Neural crest cell (in vitro differentiated cells): ENCODE measurements at regions not wholly inside any gene's neighbourhood (a gene's known extent, or its start where the extent isn't known, plus 50 kb on each side); places are given as distances from the start of the nearest gene placed in this dataset.

ENCODE experiments used
- DNase-seq: peaks from one replicate; pipeline ENCODE4 v3.0.0; 2021; ENCODE audit warnings: low read depth, mixed read lengths, low spot score
- H3K27ac Mint-ChIP-seq: one replicate; pipeline ENCODE4 v1.8.0; 2021; ENCODE audit warnings: mild to moderate bottlenecking, mixed read lengths; ENCODE audit not compliant: unreplicated experiment
- H3K27me3 Mint-ChIP-seq: 2 replicates; pipeline ENCODE4 v1.8.0; 2021; ENCODE audit warnings: low read depth, mild to moderate bottlenecking, mixed read lengths
- H3K36me3 Mint-ChIP-seq: 2 replicates; pipeline ENCODE4 v1.8.0; 2021; ENCODE audit warnings: low read depth, mild to moderate bottlenecking, mixed read lengths
- H3K4me1 Mint-ChIP-seq: 2 replicates; pipeline ENCODE4 v1.8.0; 2021; ENCODE audit warnings: mixed read lengths
- H3K4me3 Mint-ChIP-seq: one replicate; pipeline ENCODE4 v1.8.0; 2021; ENCODE audit warnings: mild to moderate bottlenecking, mixed read lengths
- H3K9me3 Mint-ChIP-seq: 2 replicates; pipeline ENCODE4 v1.8.0; 2021; ENCODE audit warnings: mixed read lengths
- TF ChIP-seq, protein P1 (sequence below): fragments of 200-600 bp; sonication (generic); conservative IDR thresholded peaks from 2 replicates; pipeline ENCODE4 v1.5.0; 2021; ENCODE audit warnings: antibody characterized with exemption, mild to moderate bottlenecking

DNA sequence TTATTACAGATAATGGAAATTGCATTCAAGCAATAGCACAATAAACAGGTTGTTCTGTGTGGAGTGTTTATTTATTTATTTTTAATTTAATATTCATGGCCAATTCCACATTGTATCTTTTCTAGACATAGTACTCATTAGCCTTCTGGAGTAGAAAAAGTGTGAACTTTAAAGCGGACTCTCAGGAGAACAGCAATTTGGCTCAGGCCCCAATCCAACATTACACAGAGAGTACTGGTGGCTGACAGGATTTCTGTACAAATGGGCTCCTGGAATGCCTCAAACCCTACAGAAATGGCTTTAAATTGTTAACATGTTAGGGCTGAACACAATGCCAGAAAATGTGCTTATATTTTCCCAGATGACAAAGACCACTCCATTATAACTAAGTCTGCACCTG lies 533.9 kb upstream of the NXPH2 start:
- DNase-seq: no peak
- no peak overlapping the region for H3K4me3 Mint-ChIP-seq
- no peaks in the 10 kb centered on the region for H3K9me3 Mint-ChIP-seq
- H3K27me3 Mint-ChIP-seq: no peaks in the 10 kb centered on the region
- no peak overlapping the region for H3K27ac Mint-ChIP-seq
- H3K36me3 Mint-ChIP-seq: no peaks in the 10 kb centered on the region
- TF ChIP-seq, protein P1, sequence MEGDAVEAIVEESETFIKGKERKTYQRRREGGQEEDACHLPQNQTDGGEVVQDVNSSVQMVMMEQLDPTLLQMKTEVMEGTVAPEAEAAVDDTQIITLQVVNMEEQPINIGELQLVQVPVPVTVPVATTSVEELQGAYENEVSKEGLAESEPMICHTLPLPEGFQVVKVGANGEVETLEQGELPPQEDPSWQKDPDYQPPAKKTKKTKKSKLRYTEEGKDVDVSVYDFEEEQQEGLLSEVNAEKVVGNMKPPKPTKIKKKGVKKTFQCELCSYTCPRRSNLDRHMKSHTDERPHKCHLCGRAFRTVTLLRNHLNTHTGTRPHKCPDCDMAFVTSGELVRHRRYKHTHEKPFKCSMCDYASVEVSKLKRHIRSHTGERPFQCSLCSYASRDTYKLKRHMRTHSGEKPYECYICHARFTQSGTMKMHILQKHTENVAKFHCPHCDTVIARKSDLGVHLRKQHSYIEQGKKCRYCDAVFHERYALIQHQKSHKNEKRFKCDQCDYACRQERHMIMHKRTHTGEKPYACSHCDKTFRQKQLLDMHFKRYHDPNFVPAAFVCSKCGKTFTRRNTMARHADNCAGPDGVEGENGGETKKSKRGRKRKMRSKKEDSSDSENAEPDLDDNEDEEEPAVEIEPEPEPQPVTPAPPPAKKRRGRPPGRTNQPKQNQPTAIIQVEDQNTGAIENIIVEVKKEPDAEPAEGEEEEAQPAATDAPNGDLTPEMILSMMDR: no peak
- no peaks in the 10 kb centered on the region for H3K4me1 Mint-ChIP-seq

DNA sequence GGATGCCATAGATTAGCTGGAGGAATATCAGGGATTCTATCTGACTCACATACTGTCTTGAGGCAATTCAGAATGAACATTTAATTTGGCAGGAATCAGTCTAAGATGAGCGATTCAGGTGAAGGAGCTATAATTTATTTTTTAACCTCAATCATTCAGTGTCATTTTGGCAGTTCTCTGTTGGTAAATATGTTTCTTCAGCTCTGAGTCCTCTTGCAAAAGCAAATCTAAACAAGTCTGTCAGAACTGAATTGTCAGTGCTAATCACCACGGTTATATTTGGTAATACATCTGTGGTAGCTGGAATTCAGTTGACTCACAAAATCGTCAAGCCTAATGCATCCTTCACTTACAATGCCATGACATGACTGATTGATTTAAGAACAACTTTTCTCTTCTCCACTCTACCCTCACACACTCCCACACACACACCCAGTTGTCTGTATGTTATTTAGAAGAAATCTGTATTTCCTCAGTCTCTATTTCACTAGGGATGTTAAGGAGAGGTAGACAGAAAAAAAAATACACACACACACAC lies 516.6 kb upstream of the NXPH2 start:
- Mint-ChIP-seq H3K36me3 (no peaks in the 10 kb centered on the region), H3K4me3 (no peak overlapping the region), H3K27ac (no peak overlapping the region), H3K9me3 (no peaks in the 10 kb centered on the region), H3K4me1 (no peaks in the 10 kb centered on the region), H3K27me3 (no peaks in the 10 kb centered on the region)
- no peak for DNase-seq
- TF ChIP-seq, protein P1: no peak

DNA sequence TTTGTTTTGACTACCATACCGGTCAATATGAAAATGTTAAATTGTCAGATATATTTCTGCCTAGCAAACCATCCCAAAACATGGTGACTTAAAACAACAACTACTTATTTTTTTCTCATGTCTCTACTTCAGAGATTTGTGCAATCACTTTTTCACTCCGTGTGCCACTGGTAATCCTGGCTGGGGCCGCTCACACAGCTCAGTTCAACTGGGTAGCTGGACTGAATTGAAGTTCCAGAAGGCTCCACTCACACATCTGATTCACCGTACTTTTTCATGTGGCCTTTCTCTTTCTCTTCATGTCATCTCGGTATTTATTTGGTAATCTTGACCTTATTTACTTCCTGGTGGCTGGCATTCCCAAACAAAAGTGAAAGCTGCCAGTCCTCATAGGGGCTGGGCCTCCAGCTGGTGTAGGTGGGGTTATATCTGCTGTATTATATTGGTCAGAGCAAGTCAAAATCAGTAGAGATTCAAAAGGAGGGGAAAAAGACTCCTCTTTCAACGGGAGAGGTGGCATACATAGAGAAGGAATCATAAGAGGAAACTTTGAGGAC lies 513.9 kb upstream of the NXPH2 start:
- no peak for DNase-seq
- no peaks in the 10 kb centered on the region for H3K36me3 Mint-ChIP-seq
- TF ChIP-seq, protein P1: no peak
- no peaks in the 10 kb centered on the region for H3K9me3 Mint-ChIP-seq
- H3K27ac Mint-ChIP-seq: no peak overlapping the region
- no peaks in the 10 kb centered on the region for H3K4me1 Mint-ChIP-seq
- no peak overlapping the region for H3K4me3 Mint-ChIP-seq
- H3K27me3 Mint-ChIP-seq: no peaks in the 10 kb centered on the region

DNA sequence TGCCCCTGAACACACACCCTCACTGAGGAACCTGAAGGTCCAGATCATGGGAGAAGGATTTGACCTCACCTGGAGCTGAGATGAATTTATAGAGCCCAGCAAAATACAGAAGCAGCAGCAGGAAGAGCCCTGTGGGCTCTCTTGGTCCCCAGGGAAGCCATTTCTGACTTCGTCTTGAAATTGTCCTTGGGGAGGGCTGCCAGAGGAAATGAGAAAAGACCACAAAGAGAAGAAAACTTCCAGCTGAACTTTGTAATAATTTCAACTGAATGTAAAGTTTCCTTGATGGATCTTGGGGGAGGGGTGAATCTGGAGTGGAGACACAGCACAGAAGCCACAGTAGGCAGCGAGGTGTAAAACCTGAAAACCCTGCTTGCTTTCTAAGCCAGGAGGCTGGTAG lies 500.9 kb upstream of the NXPH2 start:
- H3K27ac Mint-ChIP-seq: no peak overlapping the region
- no peak overlapping the region for H3K4me3 Mint-ChIP-seq
- H3K9me3 Mint-ChIP-seq: peaks cover 9% of the 10 kb centered on the region
- TF ChIP-seq, protein P1: no peak
- H3K27me3 Mint-ChIP-seq: peaks cover 3% of the 10 kb centered on the region
- no peaks in the 10 kb centered on the region for H3K36me3 Mint-ChIP-seq
- no peak for DNase-seq
- no peaks in the 10 kb centered on the region for H3K4me1 Mint-ChIP-seq

DNA sequence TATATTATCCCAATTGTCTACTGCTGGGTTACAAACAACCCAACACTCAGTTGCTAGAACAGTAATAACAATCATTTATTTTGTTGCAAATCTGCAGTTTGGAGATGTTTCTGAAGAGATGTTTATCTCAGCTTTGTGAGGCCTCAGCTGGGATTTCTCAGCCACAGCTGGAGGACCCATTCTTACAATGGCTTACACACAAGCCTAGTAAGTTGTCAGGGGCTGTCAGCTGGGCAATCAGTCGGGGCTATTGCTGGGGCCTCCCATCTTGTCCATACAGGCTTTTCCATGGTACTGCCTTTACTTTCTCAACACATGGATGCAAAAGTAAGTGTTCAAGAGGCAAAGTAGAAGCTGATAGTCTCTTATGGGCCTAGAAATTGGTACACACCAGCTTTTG lies 491.7 kb upstream of the NXPH2 start:
- H3K9me3 Mint-ChIP-seq: no peaks in the 10 kb centered on the region
- TF ChIP-seq, protein P1: no peak
- DNase-seq: no peak
- no peaks in the 10 kb centered on the region for H3K27me3 Mint-ChIP-seq
- H3K36me3 Mint-ChIP-seq: no peaks in the 10 kb centered on the region
- H3K4me3 Mint-ChIP-seq: no peak overlapping the region
- H3K27ac Mint-ChIP-seq: no peak overlapping the region
- no peaks in the 10 kb centered on the region for H3K4me1 Mint-ChIP-seq
